RKO (cell line): ENCODE measurements at regions not wholly inside any gene's neighbourhood (a gene's known extent, or its start where the extent isn't known, plus 50 kb on each side); places are given as distances from the start of the nearest gene placed in this dataset.

Experiments used
- DNase-seq: peaks from one replicate; pipeline ENCODE4 v3.0.0-alpha.2; 2016; ENCODE audit warnings: low spot score

DNA sequence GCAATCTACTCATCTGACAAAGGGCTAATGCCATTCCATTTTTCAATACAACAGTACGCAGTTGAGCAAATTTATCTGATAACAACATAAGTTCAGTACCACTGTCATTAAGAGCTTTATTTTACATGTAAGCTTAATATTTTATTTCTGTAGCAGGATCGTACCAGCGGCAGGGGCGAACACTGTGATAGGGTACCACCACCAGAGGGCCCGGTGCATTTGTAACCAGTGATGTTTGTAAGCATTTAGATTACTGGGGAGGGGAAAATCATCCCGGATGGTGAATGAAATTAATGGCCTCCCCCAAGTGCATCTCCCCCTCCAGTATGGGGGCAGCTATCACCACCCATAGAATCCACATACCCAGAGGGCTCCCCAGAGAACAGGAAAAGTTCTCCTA lies 179.0 kb downstream of the ADGRA3 start:
- DNase-seq, result no peak

DNA sequence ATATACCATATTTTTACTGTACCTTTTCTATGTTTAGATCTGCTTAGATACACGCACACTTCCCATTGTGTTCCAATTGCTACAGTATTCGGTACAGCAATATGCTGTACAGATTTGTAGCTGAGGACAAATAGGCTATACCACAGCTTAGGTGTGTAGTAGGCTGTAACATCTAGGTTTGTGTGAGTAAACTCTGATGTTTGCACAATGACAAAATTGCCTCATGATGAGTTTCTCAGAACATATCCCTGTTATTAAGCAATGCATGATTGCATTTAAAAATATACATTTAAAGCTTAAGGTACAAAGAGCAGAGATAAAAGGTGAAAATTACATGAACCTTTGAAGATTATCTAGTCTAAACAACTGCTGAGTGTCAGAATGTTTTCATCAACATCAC lies 181.7 kb downstream of the ADGRA3 start:
- DNase-seq, result no peak

- no peak for DNase-seq
These were observed 191.4 kb downstream of the ADGRA3 start for GRCh38 chr4:22324422-22324821.

DNA sequence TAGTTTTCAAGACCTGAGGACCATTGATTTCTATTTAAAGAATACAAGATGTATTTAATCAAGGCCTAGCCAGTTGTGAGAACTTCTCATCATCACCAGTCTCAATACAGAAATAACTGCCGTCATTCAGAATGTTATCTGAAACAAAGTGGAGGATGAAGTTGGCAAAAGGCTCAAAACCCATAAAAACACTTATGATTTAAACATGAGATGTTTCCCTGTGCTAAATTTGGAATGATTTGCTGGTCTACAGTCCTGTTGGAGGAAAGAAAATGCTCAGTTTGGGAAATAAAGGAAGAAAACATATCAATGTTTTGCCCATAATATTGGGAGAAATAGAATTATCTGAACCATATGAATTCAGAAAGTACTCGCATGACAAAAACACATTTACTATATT lies 192.2 kb downstream of the ADGRA3 start:
- no peak for DNase-seq

DNA sequence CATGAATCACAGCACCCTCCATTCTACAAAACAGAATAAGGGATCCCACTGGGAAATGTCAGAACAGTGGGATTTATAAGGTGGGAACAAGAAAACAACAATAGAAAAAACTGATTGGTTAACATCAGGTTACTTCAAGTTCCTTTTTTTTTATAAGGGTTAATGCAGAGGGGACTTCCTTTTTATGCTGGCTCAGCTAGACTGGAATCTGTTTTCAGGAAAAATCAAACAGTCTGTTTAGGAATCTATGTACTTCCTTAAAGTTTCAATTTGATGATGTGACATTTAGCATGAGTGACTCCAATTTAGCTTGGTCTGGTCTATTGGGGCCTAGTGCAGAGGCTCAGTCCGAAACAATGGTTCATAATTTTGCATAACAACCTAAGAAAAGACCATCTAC lies 192.9 kb downstream of the ADGRA3 start:
- no peak for DNase-seq

DNA sequence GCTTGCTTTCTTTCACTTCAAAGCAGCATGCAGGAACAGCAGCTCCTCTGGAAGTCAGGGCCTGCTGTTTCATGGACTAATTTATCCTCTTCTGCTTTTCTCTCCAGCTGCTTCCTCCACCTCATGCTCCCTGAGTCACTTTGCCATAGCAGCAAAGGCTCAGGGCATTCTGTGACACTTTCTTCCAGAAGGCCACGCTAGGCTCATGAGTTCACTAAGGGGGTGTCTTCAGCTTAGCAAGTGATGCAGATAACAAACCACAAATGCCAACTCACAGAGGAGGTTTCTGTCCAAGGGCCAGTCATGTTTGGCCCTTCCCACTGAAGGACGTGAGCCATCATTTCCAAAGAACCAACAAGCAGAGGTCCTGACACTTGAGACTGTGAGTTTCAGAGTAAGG lies 200.2 kb downstream of the ADGRA3 start:
- peak; percentile 42 for DNase-seq

DNA sequence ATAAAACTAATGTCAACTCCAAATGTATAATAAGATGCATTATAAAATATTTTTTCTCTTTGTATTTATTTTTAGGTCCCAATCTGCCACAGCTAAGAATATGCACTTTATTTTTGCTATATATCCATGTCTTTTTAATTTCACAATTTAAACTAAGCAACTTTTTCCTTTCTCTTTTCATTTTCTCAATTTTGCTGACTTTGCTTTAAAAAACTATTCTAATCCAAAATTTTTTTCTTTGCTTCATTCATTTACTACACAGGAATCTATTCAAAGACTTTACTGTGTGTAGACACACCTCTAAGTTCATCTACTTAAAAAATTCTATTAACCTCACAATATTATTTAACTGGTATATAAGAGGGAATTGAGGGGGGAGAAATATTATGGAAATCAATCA lies 201.9 kb downstream of the ADGRA3 start:
- DNase-seq, result no peak

DNA sequence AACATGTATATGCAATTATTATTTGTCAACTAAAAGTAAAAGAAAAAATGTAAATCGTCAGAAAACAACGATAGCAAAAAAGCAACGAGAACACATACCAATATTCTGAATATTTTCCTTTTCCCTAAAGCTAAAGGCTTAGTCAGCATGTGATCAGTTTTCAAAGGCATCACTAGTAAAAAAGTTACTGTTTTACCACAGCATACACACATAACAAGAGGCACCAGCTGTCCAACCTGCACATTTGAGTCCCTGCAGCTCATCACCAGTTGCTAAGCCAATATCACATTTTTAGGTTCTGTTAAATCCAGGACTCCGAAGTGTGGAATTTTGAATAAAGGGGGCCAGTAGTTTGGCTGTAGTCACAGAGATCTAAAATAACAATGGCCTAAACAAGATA lies 203.8 kb downstream of the ADGRA3 start:
- DNase-seq, result no peak

DNA sequence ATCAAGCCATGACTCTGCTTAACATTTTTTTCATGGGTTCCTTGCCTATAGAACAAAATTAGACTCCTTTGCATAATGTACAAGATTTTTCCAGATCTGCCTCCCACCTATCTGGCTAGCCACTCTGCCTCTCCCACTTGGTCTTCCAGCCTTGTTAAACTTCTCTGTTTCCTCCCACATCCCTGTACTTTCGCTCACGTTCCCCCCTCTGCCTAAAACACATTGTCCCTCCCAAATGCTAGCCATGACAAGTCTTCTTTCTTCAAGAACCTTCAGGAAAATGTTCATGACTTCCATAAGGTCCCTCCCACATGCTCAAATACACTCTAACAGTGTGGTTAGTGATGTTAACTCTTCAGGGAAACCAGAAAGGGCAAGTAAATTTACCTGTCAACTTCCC lies 214.6 kb downstream of the ADGRA3 start:
- DNase-seq, result no peak

- no peak for DNase-seq
These were observed 216.2 kb downstream of the ADGRA3 start for GRCh38 chr4:22299678-22300077.

- no peak for DNase-seq
These were observed 228.2 kb downstream of the ADGRA3 start for GRCh38 chr4:22287631-22288030.

DNA sequence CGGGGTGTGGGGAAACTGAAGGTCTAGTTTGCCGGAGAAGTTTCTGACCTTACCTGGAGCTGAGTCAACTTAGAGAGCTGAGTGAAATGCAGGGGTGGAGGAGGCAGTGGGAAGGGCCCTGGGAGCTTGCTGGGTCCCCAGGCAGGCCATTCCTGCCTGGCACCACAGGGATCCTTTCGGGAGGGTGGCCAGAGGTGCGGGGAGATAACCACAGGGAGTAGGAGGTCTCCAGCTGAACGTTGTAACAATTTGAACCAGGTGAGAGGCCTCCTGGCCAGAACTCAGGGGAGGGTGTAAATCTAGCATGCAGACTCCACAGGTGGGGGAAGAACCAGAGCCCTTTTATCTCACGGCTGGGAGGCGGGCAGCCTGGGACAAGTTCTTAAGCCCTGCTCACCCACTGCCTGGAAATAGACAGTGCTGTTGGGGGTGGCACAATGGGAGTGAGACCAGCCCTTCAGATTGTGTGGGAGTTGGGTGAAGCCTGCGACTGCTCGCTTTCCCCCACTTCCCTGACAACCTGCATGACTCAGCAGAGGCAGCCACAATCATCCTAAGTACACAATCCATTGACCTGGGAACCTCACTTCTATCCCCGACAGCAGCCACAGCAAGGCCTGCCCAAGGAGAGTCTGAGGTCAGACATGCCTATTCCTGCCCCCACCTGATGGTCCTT lies 247.4 kb downstream of the ADGRA3 start:
- DNase-seq, result no peak

DNA sequence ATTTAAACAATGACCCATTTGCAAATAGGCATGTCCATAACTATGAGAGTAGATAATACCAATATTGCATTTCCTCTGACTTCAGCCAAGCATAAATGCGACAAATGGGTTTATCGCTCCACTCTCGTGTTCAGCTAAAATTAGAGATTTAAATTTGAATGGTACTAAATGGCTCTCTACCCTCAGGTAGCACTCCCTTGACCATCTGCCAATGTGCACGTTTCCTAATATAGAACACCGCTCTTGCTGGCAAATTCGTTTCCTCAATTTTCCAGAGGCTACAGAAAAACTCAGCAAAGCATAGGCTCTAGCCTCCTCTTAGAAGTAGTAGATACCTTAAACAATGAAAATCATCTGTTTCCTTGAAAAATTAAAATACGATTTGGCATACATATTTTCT lies 251.6 kb downstream of the ADGRA3 start:
- DNase-seq, result no peak

DNA sequence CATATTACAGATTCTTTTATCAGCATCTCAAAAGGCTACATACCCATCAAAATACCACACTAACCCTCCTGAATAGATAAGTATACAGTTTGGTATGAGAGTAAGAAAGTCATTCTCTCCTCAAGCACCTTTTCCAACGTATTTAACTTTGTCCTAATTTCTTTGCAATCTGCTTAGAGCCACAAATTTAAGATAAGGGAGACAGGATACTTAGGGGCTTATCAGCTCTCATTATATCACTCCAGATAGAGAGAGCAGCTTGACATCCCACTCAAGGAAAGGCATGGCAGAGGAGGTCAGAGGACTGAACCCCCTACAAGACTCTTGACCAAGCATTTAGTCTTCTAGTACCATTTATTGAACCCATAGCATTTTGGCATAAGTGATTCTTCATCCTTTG lies 262.4 kb downstream of the ADGRA3 start:
- DNase-seq, result no peak

DNA sequence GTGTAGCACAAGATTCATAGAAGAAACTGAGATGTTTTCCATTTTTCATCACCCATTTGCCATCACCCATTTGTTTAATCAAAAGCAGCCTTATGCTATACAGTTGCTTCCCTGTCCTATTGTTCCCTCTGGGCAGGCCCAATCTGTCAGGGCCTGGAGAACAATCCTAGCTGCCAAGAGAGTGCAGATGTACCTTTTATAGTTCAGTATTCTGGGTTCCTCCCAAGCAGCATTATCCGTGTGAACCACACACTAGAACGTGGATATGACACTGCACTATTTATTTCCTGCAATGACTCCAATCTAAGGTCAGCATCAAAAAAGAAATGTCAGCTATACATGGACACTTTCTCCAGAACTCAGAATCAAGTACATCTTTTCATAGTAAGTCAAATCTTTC lies 269.0 kb downstream of the ADGRA3 start:
- DNase-seq, result no peak

DNA sequence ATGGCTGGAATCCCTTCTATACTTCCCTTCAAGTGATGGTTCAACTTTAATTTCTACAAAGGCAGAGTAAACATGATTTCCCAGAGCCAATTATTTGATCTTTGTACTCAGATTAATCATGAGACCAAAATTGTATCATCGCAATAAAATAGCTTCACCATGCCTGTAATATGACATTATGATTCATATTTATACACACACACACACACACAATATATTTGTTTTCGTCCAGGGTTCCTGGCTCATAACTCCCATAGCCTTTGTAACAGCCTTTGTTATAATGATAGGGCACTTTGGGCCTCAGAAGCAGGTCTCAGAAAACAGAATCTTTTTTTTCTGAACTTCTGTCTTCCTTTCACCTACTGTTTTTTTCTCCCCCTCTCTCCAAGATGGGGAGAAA lies 270.6 kb downstream of the ADGRA3 start:
- DNase-seq, result no peak

DNA sequence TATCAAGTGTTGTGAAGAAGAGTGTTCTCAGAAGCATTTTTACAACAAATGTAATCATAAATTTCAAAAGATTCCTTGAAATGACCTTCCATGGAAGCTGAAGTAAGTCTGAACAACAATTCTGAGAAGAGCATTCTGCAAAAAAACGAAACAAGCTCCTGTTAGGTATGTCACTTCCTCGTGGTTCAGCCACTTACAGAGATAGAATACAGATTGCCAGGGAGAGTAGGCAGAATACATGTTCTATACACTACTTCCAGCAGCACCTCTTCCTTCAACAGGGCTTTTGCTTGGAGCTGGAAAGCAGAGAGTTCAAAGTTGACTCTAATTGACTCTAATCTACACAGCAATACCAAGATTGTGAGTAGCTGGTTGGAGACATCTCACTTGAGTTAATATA lies 274.5 kb downstream of the ADGRA3 start:
- DNase-seq, result no peak

GRCh38 chr4:22240814-22241213 lies 275.1 kb downstream of the ADGRA3 start:
- DNase-seq, result no peak

DNA sequence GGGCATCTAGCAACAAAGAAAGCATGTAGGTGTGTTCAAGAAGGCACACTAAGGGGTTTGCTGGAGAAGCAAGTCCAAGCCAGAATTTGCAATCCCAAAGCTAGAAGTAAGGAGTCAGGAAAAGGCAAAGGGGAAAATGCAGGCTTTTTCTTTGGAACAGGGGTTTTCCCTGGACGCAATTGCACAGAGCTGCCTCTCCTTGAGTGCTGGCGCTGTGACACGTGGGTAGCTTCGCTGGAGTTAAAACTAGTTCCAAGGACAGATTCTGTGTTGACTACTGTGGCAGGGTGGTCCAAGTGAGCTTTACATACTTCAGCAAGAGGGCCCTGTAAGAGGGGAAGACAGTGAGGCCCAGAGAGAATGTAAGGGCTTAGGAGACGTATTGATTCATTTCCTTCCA lies 277.1 kb downstream of the ADGRA3 start:
- peak; percentile 1 for DNase-seq

GRCh38 chr4:22237846-22238494 lies 277.9 kb downstream of the ADGRA3 start:
- DNase-seq, result no peak

DNA sequence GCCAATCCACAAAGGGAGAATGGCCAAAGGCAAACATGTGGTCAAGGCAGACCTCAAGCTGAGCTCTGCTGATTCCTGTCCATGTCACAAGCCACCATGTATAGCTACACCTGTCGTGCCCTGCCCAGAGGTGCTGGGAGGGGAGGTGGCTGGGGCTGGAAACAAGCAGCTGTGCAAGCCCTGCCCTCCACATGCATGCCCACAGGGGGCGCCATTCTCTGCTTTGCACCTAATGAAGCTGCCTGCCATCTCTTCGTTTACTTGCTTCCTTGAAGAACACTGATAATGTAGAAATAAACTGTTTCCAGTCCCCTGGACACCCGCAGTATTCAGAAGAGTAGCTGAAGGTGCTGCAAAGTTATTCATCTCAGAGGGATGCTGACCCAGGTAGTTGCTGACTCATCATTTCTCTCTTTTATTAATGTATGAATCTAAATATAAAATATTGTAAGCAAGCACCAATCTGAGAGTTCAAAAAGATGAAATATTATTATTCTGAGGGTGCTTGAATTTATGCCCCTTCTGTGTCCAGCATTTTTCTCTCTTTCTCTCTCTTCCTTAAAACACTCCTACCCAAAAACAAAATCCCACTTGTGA lies 278.6 kb downstream of the ADGRA3 start:
- peak; percentile 3 for DNase-seq

- no peak for DNase-seq
These were observed 280.2 kb downstream of the ADGRA3 start for GRCh38 chr4:22235698-22236097.

DNA sequence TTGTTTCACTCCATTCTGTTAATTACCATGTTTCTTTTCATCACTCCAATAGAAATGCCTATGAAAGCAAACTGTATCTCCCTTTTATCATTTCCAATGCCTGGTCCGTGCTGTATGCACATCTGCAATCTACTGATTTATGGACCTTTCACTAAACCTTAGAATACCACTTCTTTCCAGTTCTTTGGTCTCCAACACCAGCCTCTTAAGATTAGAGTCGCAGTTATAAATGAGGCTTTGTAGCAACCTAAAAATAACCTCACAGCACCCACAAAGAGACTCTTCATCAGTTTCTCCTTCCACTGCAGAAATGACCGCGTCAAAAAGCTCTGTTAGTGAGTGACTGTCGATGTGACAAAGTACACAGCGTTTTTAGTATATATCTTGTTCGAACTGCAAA lies 282.6 kb downstream of the ADGRA3 start:
- DNase-seq, result no peak

DNA sequence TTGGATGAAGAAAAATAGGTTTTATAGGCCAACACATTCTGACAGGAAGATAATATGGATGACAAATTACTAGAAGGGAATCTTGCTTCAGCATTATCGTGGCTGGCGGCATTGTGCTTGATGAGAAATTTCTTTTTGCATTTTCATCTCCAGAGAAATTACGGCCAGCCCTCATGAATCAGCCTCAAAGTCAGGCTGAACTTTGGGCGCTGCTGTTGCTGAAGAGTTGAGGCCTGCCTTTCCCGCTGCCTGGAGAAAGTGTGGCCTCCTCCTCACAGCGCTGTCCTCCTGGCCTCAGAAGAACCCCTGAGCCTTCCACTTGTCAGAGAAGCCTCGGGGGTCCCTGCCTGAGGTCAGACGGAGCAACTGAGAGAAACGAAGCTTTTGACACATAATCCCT lies 272.4 kb upstream of the KCNIP4 start:
- DNase-seq, result no peak
